ENCODE measurements at regions not wholly inside any gene's neighbourhood (a gene's known extent, or its start where the extent isn't known, plus 50 kb on each side); places are given as distances from the start of the nearest gene placed in this dataset.
A peak's percentile ranks its signal among the peaks of the same experiment; 100 is the strongest.

DNA sequence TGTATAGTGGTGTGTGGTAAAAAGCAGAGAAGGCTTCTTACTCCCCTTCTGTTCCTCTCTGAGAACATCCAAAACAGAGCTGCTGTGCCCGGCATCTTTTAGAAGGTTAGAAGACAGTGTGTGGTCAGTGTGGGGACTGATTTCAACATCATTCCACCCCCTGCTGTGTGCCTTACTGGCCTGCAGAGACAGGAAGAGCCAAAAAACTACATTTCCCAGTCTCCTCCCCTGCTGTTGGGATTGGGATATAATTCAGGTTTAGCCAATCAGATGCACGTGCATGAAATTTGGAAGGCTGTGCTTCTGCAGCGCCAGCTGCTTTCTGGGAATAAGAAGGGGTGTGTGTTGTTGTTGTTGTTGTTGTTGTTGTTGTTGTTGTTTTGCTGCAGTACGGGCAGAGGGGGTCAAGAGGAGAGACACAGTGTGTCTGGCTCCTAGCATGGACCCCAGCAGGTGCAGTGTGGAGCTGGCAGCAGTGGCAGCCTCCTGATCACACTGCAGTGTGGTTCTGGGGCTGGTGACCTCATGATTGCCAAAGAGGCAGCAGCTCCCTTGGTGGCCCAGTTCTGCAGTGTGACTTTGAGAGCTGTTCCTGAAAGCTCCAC lies 74.7 kb downstream of the MRPL14 start:
- intact Hi-C loops (cut with DNase I), result no loop called here
- peak overlapping the region in 2 of 5 donors; percentile 44 to 63 for H3K27ac ChIP-seq
- peaks cover 4 to 15% of the 10 kb centered on the region in 2 donors for H3K4me1 ChIP-seq (replicated peaks in 1 of 2)
- DNase-seq, result peak in 4 of 7 donors; percentile 65 to 81 (median 74)
- TF ChIP-seq POLR2A (IDR thresholded peaks at IDR 0.05), result peak in 1 of 2 donors; percentile 13
- TF ChIP-seq, protein P1, sequence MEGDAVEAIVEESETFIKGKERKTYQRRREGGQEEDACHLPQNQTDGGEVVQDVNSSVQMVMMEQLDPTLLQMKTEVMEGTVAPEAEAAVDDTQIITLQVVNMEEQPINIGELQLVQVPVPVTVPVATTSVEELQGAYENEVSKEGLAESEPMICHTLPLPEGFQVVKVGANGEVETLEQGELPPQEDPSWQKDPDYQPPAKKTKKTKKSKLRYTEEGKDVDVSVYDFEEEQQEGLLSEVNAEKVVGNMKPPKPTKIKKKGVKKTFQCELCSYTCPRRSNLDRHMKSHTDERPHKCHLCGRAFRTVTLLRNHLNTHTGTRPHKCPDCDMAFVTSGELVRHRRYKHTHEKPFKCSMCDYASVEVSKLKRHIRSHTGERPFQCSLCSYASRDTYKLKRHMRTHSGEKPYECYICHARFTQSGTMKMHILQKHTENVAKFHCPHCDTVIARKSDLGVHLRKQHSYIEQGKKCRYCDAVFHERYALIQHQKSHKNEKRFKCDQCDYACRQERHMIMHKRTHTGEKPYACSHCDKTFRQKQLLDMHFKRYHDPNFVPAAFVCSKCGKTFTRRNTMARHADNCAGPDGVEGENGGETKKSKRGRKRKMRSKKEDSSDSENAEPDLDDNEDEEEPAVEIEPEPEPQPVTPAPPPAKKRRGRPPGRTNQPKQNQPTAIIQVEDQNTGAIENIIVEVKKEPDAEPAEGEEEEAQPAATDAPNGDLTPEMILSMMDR (IDR thresholded peaks at IDR 0.05), result peak in 4 of 6 experiments; percentile 24 to 29 (median 28)
- no peaks in the 10 kb centered on the region for H3K36me3 ChIP-seq (replicated peaks in 1 of 2)
- no peaks in the 10 kb centered on the region for H3K27me3 ChIP-seq
- WGBS, 4 donors, result 48 to 71% (median 58%) methylated on average over 4 of the region's 4 CpGs
- no peaks in the 10 kb centered on the region for H3K9me3 ChIP-seq (replicated peaks in 1 of 3)
- H3K4me3 ChIP-seq, result no peak overlapping the region

DNA sequence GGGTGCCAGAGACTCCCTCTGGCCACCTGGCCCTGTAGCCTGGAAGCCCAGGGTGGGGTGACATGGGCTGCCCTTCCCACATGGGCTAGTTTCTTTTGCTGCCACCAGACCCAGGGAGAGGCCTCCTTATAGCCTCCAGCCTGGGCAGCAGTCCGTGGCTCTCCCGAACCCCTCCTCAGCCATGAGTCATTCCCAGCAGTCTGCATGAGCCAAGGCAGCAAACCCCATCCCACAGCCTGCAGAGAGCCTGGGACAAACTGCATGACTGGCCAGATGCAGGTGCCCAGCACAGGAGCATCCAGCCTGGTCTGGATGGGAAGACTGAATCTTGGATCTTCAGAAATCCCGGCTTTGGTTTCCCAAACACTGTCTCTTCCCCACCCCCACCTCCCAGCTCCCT lies 75.7 kb downstream of the MRPL14 start:
- WGBS, 4 donors, result 50 to 61% (median 54%) methylated on average over 1 to 3 of the region's 3 CpGs
- Histone ChIP-seq H3K9me3 (replicated peaks in 1 of 3) (no peaks in the 10 kb centered on the region), H3K27me3 (no peaks in the 10 kb centered on the region), H3K4me1 (replicated peaks in 1 of 2) (peaks cover 4 to 10% of the 10 kb centered on the region in 2 donors), H3K27ac (peak overlapping the region in 1 of 5 donors; percentile 44), H3K36me3 (replicated peaks in 1 of 2) (no peaks in the 10 kb centered on the region), H3K4me3 (no peak overlapping the region)
- intact Hi-C loops (cut with DNase I), result no loop called here
- no peak for TF ChIP-seq POLR2A (IDR thresholded peaks at IDR 0.05)
- TF ChIP-seq, protein P1 (IDR thresholded peaks at IDR 0.05), result no peak
- peak in 6 of 7 donors; percentile 58 to 83 (median 72) for DNase-seq

DNA sequence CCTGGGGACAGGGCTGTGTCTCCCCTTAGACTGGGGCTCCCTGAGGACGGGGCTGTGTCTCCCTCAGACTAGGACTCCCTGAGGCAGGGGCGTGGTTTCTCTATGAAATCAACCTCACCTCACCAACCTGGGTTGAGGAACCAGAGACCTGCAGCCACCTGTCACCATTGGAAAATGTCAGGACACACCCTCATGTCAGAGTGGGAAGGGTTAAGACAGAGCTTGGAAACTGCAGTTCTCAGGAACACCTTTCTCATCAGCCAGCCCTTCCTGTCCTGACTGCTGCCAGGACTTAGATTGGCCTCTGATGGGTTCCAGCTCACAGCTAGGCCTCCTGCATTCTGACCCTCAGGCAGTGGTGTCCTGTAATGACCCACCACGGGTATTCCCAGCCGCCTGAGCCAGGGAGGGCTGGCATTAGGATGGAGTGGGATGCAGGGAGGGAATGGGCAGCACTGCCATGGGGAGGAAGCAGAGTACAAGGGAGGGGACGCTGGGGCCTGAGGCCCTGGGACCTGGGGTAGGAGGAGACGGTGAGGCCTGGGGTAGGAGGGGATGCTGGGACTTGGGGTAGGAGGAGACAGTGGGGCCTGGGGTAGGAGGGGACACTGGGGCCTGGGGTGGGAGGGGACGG lies 76.3 kb downstream of the MRPL14 start:
- intact Hi-C loops (cut with DNase I), result no loop called here
- no peak overlapping the region for H3K4me3 ChIP-seq
- WGBS, 4 donors, result 65 to 82% (median 73%) methylated on average over 5 to 7 of the region's 7 CpGs
- peak in 1 of 7 donors; percentile 72 for DNase-seq
- H3K27me3 ChIP-seq, result no peaks in the 10 kb centered on the region
- no peaks in the 10 kb centered on the region for H3K36me3 ChIP-seq (replicated peaks in 1 of 2)
- H3K27ac ChIP-seq, result peak overlapping the region in 1 of 5 donors; percentile 44
- H3K9me3 ChIP-seq (replicated peaks in 1 of 3), result no peaks in the 10 kb centered on the region
- no peak for TF ChIP-seq POLR2A (IDR thresholded peaks at IDR 0.05)
- TF ChIP-seq, protein P1 (IDR thresholded peaks at IDR 0.05), result no peak
- peaks cover 4 to 10% of the 10 kb centered on the region in 2 donors for H3K4me1 ChIP-seq (replicated peaks in 1 of 2)

DNA sequence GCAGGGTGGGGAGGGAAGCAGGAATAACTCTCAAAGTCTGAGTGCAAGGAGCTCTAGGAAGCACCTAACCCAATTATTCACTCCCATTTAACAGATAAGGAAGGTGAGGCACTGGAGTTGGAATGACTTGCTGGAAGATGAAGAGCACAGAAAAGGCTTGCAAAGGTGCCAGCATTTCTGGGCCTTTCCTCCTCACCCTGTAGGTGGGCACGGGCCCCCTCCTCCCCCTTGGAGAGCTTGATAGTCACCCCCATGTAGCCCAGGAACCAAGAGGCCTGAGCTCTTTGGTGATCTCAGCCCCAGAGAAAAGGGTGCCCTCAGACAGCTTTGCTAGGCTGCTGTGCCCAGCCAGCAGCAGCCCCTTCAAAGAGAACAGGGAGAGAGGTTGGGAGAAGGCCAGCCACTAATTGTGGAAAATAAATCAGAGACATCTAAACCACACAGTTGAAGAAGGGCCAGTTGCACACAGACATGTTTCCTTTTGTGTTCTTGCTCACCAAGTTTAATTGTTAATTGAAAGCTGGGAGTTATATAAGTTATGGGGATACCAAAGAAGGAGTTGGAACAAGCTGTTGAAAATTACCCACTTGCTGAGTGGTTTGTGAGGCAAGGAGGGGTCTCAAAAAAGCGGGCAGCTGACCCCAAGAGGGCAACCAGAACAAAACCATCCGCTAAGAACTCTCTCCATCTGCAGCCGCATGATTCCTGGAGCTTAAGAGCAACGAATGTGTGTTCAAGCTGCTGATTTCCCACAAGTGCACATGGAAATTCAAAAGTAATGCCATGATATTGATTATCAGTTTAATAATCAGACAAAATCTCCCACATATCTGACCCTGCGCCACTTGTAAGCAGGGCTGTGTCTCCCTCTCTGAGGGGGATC lies 77.0 kb downstream of the MRPL14 start:
- Histone ChIP-seq H3K27me3 (no peaks in the 10 kb centered on the region), H3K27ac (peak overlapping the region in 1 of 5 donors; percentile 4), H3K9me3 (replicated peaks in 1 of 3) (no peaks in the 10 kb centered on the region), H3K4me1 (replicated peaks in 1 of 2) (peaks cover 4 to 10% of the 10 kb centered on the region in 2 donors), H3K4me3 (no peak overlapping the region), H3K36me3 (replicated peaks in 1 of 2) (no peaks in the 10 kb centered on the region)
- intact Hi-C loops (cut with DNase I), result loop anchor here in 1 of 2 donors (5.0 kb wide), 1 partner anchor 78 kb away; no protein-coding TSS in a partner anchor
- peak in 1 of 7 donors; percentile 13 for DNase-seq
- no peak for TF ChIP-seq POLR2A (IDR thresholded peaks at IDR 0.05)
- TF ChIP-seq, protein P1 (IDR thresholded peaks at IDR 0.05), result no peak
- 74 to 85% (median 78%) methylated on average over 5 to 6 of the region's 6 CpGs for WGBS, 4 donors
